SIG-M5 treated with dmso at 0.1 percent for 504 hours (cell line): ENCODE measurements at regions not wholly inside any gene's neighbourhood (a gene's known extent, or its start where the extent isn't known, plus 50 kb on each side); places are given as distances from the start of the nearest gene placed in this dataset.

ENCODE experiments used
- DNase-seq: peaks from one replicate; lab custom pipeline; 2025; ENCODE audit not compliant: unreplicated experiment; lab: John Stamatoyannopoulos, UW

DNA sequence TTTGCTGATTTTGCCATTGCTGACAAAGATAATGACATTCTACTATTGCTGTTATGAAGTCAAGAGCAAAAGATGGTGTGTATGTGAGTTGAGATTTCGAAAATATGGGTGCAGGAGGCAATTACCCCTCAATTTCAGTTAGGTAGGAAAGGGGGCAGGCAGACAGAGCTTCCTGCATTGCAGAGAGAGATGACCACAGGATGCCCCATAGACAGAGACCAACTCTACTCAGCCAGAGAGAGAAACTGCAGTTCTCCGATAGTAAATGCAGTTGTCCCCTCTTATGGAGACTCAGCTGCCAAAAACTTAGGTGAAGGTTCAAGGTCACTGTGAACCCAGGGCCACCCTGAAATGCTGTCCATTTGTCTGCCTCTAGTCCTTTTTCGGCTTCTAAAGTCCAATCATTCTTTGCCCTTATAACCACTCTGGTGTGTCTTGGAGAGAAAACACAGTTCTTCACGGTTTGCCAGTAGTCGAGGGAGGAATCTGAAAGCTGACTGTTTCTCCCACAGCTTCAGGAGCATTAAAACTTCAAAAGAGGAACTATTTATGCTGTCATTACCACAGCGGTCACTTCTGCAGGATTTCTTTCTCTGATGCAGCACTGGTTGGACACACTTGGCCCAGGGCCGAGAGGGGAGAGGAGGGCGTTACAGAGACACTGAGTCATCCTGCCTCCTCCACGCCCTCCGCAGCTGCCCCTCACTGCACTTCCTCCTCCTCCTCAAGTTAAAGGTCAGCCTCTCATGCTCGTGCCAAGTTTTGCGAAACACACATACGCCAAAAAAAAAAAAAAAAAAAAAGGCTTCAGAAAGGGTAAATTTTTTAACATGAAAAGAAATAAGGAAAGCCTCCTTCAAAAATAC lies 264.3 kb downstream of the FOXO1 start:
- peak; percentile 98 for DNase-seq

DNA sequence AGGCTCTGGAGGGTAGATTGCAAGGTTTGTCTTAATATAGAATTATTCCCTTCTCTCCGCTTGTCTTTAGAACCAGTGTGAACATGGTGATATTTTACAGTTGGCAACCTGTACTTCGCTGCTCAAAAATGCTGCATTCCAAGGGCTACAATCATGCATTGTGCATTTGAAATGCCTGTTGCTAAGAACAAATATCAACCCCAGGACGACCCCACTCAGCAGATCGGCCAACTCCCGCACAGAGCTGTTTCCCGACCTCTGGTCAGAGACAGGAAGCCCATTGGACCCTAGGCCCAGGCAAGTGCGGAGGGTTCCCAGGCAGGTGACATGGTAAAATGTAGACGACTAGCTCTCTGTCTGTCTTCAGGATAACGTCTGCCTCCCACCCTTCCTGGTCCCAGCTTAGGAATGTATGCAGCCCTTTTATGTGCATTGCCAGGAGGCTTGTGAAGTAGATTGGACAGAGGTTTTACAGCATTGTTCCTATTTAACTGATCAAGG lies 263.5 kb downstream of the FOXO1 start:
- no peak for DNase-seq

DNA sequence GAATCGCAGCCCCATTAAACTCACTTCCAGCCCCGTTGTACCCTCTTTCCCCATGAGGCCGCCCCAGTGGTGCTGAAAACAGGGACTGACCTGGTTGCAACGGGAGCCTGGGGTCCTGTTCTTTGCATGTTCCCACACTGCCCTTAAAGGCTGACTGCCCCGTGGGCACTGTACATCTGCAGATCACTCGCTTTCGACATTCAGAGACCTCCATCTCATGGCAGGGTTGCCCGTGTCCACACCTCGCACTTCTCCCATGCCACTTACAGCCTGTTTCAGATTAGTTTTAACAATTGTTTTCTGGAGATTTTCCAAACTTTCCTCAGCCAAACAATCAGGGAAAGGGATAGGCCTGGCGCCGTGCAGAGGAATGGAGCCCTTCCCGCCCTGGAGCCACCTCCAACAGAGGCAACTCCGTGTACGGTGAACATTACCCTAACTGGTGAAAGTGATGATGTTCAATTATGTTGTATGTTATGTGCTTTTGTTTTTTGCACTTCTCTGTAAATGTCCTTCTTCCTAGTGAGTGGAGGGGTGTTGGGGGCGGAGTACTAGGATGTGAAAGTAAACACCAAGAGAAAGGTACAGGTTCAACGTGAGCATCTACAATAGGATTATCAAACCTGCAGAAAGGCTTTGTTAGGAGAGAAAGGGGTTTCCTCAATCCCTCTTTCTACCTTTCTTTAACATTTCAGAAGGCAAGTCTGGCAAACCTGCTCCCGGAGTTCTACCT lies 262.8 kb downstream of the FOXO1 start:
- no peak for DNase-seq

DNA sequence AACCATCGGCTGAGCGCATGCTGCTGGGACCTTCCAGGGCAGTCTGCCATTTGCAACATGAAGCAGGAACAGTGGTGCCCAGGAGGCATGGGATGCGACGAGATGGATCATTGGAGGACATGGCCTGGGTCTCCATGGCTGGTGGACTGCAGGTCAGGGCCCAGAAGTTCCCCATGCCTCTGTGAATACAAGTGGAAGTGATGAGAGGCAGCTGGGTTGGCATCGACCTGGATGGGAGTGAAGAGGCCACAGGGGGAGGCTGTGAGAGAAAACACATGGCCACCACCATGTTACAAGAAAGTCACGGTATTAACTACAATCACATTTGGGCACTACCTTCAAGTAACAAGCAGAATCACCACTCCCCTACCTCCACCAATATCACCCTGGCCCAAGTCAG lies 262.0 kb downstream of the FOXO1 start:
- DNase-seq: no peak

DNA sequence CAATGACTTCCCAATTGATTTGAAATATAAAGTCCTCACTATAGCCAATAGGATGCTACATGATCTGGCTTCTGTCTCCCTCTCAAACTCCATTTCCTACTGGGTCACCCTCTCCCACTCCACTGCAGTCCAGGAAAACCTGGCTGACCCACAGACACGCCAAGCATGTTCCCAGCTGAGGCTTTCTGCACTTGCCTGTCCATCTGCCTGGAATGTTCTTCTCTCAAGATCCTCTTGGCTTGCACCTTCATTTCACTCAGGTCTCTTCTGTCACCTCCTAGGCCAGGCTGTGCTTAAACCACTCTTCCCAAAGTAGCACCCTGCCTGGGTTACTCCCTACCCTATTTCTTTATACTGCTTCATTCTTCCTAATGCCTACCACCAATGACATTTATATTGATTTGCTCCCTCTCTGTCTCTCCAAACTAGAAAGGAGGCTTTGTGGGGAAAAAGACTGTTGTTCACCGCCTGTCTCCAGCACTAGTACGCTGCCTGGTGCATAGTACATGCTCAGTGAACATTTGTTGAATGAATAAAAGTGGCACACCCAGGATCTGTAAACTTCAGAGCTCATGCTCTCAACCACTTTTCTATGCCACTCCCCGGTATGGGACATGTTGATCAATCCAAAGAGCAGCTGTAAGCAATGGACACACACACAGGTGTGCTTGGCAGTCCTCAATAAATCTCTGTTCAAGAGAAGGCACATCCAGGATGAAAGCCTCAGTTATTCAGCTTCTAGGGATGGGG lies 261.3 kb downstream of the FOXO1 start:
- DNase-seq: no peak

DNA sequence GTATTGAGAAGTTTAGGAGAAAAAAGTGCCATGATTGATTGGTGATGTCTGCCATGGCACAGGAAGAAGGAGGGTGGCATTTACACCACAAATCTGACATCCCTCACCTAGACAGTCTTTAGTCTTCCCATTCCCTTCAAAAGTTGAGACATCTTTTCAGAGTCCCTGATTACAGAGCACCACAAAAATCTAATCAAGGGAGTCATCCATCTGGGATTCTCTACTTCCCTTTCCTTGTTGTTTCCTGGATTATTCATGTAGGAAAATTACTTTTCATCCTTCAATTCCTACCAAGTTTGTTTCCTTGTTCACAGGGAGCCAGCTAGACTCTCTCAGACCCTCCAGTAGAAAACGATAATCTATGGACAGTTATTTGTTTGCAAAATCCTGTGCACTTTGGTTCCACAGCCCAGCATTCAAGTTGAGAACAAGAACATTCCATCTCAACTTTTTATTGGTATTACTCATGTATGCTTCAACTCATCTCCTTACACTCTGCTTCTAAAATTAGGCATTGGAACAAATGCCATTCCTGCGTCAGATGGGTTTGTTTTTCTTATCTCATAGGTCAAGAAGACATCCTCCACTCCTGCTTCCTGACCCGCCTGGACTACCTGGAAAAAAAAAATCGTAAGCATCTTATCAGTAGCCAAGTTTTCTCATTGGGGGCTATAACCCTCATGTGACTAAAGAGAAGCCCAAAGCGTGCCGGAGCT lies 259.9 kb downstream of the FOXO1 start:
- no peak for DNase-seq

DNA sequence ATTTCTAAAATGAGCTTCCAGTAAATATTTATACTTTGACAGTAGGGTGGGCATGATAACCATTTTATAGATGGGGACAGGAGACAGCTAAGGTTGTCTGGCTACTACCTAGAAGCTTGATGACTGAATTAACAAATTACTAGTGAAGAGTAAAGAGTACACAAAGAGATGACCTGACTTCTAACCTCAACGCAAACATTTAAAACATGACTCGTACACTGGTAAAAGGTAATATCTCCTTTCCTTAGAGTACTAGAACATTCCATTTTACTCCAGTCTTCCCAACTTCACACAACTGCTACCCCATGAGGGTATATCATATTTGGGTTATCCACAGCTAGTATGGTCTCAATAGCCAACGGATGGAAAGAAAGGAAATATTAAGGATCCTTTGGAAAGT lies 258.9 kb downstream of the FOXO1 start:
- DNase-seq: no peak

DNA sequence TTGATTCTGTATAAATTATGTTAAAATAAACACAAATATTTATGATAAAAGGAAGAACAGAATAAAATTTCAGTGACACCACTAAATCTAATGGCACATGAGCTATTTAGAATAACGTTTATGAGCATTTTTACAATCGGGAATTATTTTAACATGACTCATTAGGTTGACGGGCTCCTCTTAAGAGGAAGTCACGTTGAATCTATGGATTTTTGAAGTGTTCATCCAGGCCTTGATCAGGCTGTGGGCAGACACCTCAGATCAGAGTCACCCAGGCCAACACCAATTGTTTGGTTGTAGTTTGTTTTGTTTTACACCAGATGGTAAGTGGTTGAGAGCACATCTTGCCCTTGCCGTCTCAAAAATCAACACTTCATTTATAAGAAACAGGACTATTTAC lies 257.8 kb downstream of the FOXO1 start:
- DNase-seq: no peak

DNA sequence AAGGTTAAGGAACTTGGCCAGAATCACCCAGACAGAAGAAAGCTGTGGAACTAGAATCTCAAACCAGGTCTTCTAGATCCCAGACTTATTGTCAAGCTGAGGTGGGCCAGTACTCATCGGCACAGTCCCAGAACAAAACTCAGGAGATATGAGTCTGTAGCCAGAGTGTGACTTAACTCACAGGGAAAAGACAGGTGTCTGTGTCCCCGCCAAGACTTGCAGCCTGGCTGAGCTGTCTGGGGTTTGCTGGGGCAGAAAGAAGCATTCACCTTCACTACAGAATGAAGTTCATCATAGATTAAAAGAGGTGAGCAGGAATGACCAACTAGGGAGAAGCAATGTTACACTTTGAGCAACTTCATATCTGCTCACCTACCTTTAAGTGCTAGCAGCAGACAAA lies 257.2 kb downstream of the FOXO1 start:
- no peak for DNase-seq

DNA sequence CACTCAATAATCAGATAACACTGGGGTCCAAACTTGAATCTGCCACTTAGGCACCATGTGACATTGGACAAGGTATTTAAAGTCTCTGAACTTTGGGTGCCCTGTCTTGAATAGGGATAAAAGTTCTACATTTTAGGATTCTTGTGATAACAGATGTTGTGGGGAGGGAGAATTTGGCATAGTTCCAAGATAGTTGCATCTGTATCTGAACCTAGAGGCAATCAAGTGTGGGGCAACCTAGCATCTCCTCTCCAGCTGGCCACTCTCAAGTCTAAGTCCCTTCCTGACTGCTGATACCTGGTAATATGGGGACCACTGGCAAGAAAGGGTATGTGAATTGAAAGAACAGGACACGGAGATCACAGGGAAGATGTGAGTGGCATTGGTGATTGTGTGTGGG lies 256.1 kb downstream of the FOXO1 start:
- DNase-seq: no peak

DNA sequence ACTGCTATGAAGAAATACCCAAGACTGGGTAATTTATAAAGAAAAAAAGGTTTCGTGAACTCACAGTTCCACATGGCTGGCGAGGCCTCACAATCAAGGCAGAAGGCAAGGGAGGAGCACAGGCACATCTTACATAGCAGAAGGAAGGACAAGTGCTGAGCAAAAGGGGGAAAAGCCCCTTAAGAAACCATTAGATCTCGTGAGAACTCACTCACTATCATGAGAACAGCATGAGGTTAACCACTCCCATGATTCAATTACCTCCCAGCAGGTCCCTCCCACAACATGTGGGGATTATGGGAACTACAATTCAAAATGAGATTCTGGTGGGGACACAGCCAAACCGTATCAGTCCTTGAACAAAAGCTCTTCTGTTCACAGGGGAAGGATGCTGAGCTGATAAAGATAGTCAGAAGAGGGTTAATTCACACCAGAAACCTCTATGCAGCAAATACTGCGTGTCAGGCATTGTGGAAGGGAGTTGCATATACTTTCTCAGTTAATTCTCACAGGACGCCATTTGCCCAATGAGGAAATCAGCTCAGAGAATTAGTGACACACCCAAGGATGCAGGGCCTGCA lies 246.2 kb downstream of the FOXO1 start:
- no peak for DNase-seq

DNA sequence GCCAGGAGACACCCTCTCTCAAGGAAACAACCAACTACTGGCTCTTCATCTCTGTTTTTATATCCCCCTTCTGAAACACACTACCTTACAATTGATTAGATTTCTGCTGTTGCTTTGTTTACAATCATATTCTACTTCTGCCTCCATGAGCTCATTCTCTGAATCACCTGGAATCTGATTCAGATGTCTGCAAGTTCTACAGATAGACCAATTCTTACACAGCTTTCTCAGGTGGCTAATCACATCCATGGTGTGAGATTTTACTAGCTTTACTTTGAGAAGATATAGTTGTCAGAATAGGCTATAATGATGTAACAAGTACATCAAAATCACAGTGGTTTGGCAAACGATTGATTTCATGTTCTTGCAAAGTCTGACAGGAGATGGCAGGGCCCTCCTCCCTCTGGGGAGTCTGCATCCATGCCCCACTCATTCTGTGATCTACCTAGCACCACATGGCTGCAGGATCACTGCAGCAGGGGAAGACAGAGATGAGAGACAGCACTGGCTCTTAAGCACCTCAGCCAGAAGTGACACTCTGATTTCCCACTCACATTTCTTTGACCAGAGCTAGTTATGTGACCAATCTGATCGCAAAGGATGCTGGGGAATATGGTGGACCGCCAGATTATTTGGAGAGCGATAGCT lies 243.7 kb downstream of the FOXO1 start:
- DNase-seq: no peak

DNA sequence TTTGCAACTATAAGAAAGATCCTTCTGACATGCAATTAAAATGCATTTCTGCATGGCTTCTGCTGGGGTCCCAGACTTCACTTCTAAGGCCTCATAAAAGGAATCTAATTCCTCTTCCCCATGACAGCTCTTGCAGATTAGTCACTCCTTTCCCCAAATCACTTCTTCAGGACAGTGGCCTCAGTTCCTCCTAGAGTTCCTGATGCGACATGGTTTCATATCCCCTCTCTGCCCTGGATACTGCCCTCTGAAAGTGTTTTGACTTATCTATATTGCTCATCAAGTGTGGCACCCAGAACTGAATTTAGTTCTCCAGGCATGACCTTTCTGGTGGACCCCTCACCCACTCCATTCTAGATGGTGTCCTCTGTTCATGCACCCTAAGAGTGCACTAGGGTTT lies 238.1 kb downstream of the FOXO1 start:
- DNase-seq: peak; percentile 47

DNA sequence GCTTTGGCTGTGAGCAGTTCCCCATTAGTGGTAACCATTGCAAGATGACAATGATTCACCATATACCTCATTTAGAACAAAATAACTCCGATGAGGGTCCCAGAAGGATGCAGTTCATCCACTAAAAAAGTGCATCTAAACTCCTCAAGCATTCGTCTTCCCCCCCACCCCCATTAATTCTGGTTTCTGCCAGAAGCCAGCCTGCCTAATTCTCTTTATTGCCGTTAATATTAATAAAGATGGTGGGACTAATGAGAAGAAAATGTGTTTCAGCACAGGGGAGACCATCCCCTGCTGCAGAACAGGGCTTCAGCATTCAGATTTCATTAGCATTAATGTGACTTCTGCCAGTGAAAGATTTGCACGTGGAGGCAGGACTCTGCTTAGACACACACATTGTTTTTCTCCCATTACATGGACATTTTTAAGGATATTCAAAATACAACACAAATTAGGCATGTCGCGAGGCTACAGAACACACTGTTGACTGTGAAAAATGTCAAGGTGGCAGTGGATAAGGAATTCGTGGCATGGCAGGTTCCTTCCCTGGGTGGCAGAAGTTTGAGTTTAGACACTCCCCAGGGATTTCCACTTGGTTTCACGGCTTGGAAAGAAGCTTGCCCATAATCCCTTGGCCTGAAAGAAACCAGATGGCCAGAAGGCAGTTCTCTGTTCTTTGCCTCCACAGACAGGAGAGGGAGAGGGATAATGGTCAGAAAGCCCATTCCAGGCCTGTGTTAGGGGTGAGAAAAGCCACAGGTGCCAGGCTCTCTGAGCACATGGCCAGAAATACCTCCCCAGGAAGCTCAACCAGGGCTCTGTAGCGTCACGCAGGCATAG lies 236.5 kb downstream of the FOXO1 start:
- DNase-seq: no peak

DNA sequence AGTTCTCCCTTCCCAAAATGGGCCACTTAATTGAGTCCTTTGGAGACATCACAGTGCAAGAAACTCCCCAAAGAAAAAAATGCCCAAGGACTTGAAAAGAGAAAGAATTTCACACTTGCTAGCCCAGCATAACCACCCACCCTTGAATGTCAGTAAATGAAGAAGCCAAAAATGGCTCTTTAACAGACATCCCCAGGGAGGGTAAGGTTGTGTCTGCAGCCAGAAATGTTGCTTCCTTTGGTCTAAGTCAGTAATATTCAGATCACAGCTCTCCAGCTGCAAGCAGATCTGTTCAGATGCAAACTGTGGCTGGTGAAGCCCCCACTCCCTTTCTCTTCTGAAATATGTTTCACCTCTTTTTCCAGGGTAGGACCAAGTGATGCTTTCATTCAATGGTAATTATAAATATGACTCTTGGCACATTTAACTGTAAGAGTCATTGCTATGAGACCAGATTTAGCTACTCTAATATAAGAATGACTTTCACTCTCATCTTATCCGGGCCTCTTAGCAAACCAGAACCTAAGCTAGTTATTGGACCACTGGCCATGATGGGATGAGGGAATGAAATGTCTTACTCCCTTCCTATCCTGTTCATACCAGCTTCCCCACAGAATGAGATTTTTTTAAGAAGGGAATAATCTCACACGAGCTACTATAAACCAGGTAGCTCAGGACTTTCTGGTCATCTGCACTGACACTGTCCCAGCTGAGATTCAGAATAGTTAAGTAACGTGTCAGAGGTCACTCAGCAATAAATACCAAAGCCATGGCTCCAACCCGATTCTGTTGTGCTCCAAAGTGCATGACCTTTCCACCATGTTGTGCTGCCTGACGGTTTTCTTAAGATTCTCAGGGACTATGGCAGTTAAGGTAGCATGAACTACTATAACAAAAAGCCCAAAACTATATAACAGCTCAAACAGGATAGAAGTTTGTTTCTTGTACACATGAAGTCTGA lies 234.1 kb downstream of the FOXO1 start:
- no peak for DNase-seq

DNA sequence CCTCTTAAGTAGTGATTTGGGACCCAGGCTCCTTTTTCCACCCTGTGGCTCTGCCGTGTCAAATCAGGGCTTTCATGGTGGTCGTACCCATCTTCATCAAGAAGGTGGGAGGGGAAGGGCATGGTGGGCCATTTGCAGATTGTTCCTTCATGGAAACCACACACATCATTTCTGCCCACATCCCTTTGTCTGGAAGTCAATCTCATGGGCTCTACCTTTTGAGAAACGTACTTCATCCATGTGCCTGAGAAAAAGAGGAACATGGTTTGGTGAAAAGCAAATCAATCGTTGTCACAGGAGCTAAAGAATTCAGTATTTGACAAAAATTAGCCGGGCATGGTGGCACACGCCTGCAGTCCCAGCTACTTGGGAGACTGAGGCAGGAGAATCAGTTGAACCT lies 233.4 kb downstream of the FOXO1 start:
- no peak for DNase-seq

DNA sequence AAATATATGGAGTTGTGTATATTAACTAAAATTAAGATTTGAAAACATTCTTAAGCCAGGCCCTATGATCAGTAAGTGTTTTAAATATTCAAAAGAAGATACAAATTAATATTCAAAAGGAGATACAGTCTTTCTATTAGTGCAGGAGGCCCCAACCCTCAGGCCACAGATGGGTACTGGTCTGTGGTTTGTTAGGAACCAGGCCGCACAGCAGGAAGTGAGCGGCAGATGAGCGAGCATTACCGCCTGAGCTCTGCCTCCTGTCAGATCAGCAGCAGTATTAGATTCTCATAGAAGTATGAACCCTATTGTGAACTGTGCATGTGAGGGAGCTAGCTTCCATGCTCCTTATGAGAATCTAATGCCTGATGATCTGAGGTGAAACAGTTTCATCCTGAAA lies 232.9 kb downstream of the FOXO1 start:
- no peak for DNase-seq
